ENCODE measurements at regions not wholly inside any gene's neighbourhood (a gene's known extent, or its start where the extent isn't known, plus 50 kb on each side); places are given as distances from the start of the nearest gene placed in this dataset.

- TF ChIP-seq CTCF (IDR thresholded peaks at IDR 0.05; ENCODE audit: low read depth, low read length) = no peak
- no peak for TF ChIP-seq EZH2phosphoT487 (IDR thresholded peaks at IDR 0.05; ENCODE audit: low read depth)
These were observed 202.7 kb upstream of the KLF3 start for GRCh38 chr4:38461342-38461741.
